ENCODE measurements at regions not wholly inside any gene's neighbourhood (a gene's known extent, or its start where the extent isn't known, plus 50 kb on each side); places are given as distances from the start of the nearest gene placed in this dataset.

GRCh38 chr7:33760146-33760545 lies 145.2 kb upstream of the BMPER start:
- Histone ChIP-seq H3K27me3 (ENCODE audit: control insufficient read depth, insufficient read depth, low read length) (peaks cover 10% of the 10 kb centered on the region; the same call in 1 of the 2 replicates), H3K9me3 (ENCODE audit: control insufficient read depth, insufficient read depth, low read depth, low read length) (no peaks in the 10 kb centered on the region), H3K4me3 (ENCODE audit: low read depth in 2 of 2, low read length in 2 of 2) (no peak overlapping the region), H3K36me3 (ENCODE audit: control insufficient read depth, insufficient read depth, low read length) (no peaks in the 10 kb centered on the region), H3K27ac (ENCODE audit: low read length) (no peak overlapping the region), H3K4me1 (ENCODE audit: control insufficient read depth, insufficient read depth, low read length) (no peaks in the 10 kb centered on the region)
- ChIA-PET CTCF (no interaction called here), POLR2A (no interaction called here)
- TF ChIP-seq, protein P1, sequence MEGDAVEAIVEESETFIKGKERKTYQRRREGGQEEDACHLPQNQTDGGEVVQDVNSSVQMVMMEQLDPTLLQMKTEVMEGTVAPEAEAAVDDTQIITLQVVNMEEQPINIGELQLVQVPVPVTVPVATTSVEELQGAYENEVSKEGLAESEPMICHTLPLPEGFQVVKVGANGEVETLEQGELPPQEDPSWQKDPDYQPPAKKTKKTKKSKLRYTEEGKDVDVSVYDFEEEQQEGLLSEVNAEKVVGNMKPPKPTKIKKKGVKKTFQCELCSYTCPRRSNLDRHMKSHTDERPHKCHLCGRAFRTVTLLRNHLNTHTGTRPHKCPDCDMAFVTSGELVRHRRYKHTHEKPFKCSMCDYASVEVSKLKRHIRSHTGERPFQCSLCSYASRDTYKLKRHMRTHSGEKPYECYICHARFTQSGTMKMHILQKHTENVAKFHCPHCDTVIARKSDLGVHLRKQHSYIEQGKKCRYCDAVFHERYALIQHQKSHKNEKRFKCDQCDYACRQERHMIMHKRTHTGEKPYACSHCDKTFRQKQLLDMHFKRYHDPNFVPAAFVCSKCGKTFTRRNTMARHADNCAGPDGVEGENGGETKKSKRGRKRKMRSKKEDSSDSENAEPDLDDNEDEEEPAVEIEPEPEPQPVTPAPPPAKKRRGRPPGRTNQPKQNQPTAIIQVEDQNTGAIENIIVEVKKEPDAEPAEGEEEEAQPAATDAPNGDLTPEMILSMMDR (IDR thresholded peaks at IDR 0.05), result no peak
- TF ChIP-seq SIN3A (IDR thresholded peaks at IDR 0.05; ENCODE audit: borderline replicate concordance, insufficient read depth, low read depth, low read length) (no peak), POLR2AphosphoS5 (IDR thresholded peaks at IDR 0.05; ENCODE audit: low read depth, low read length) (no peak)
- TF ChIP-seq, protein P2, sequence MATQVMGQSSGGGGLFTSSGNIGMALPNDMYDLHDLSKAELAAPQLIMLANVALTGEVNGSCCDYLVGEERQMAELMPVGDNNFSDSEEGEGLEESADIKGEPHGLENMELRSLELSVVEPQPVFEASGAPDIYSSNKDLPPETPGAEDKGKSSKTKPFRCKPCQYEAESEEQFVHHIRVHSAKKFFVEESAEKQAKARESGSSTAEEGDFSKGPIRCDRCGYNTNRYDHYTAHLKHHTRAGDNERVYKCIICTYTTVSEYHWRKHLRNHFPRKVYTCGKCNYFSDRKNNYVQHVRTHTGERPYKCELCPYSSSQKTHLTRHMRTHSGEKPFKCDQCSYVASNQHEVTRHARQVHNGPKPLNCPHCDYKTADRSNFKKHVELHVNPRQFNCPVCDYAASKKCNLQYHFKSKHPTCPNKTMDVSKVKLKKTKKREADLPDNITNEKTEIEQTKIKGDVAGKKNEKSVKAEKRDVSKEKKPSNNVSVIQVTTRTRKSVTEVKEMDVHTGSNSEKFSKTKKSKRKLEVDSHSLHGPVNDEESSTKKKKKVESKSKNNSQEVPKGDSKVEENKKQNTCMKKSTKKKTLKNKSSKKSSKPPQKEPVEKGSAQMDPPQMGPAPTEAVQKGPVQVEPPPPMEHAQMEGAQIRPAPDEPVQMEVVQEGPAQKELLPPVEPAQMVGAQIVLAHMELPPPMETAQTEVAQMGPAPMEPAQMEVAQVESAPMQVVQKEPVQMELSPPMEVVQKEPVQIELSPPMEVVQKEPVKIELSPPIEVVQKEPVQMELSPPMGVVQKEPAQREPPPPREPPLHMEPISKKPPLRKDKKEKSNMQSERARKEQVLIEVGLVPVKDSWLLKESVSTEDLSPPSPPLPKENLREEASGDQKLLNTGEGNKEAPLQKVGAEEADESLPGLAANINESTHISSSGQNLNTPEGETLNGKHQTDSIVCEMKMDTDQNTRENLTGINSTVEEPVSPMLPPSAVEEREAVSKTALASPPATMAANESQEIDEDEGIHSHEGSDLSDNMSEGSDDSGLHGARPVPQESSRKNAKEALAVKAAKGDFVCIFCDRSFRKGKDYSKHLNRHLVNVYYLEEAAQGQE (IDR thresholded peaks at IDR 0.05; ENCODE audit: insufficient read depth in 1 of 2, low read depth in 2 of 2, low read length in 1 of 2), result no peak
- DNase-seq (ENCODE audit: low read depth, low spot score) (no peak), ATAC-seq (no peak)
- intact Hi-C loops (cut with micrococcal nuclease; ENCODE audit: unreplicated experiment) (no loop called here), in situ Hi-C loops (cut with HindIII; ENCODE audit: low pct_unique_long_range_greater_than_20kb, low sequenced_read_pairs) (no loop called here)
- no TSS peak for BruUV-seq (replicated peaks)

GRCh38 chr7:33760834-33761233 lies 144.5 kb upstream of the BMPER start:
- no peak for DNase-seq (ENCODE audit: low read depth, low spot score)
- Histone ChIP-seq H3K27me3 (ENCODE audit: control insufficient read depth, insufficient read depth, low read length) (peaks cover 10% of the 10 kb centered on the region; the same call in 1 of the 2 replicates), H3K27ac (ENCODE audit: low read length) (no peak overlapping the region), H3K9me3 (ENCODE audit: control insufficient read depth, insufficient read depth, low read depth, low read length) (no peaks in the 10 kb centered on the region), H3K36me3 (ENCODE audit: control insufficient read depth, insufficient read depth, low read length) (no peaks in the 10 kb centered on the region), H3K4me3 (ENCODE audit: low read depth in 2 of 2, low read length in 2 of 2) (no peak overlapping the region), H3K4me1 (ENCODE audit: control insufficient read depth, insufficient read depth, low read length) (no peaks in the 10 kb centered on the region)
- BruUV-seq (replicated peaks), result no TSS peak
- POLR2A ChIA-PET, result no interaction called here
- intact Hi-C loops (cut with micrococcal nuclease; ENCODE audit: unreplicated experiment), result no loop called here
- no peak for ATAC-seq
- TF ChIP-seq, protein P1 (IDR thresholded peaks at IDR 0.05), result no peak
- TF ChIP-seq POLR2AphosphoS5 (IDR thresholded peaks at IDR 0.05; ENCODE audit: low read depth, low read length), result no peak
- TF ChIP-seq, protein P2 (IDR thresholded peaks at IDR 0.05; ENCODE audit: insufficient read depth in 1 of 2, low read depth in 2 of 2, low read length in 1 of 2), result no peak
- TF ChIP-seq SIN3A (IDR thresholded peaks at IDR 0.05; ENCODE audit: borderline replicate concordance, insufficient read depth, low read depth, low read length), result no peak
- TF ChIP-seq TCF7L2 (IDR thresholded peaks at IDR 0.05; ENCODE audit: low read depth, low read length), result no peak
- in situ Hi-C loops (cut with HindIII; ENCODE audit: low pct_unique_long_range_greater_than_20kb, low sequenced_read_pairs), result no loop called here
- CTCF ChIA-PET, result no interaction called here
